ENCODE measurements at regions not wholly inside any gene's neighbourhood (a gene's known extent, or its start where the extent isn't known, plus 50 kb on each side); places are given as distances from the start of the nearest gene placed in this dataset.
"Not testable (repeated sequence)": the region's sequence is repeated elsewhere in the genome, so short reads cannot be mapped to it uniquely, and the experiment has no call there.

GRCh38 chr1:74818241-74818640, 85.3 kb downstream of the TYW3 start:
- DNase-seq = no peak

- no peak for DNase-seq
These were observed 85.9 kb downstream of the TYW3 start for GRCh38 chr1:74818661-74819456.

GRCh38 chr1:74822851-74823401, 90.0 kb downstream of the TYW3 start:
- no peak for DNase-seq

GRCh38 chr1:74824497-74825107, 91.7 kb downstream of the TYW3 start:
- DNase-seq = no peak

DNA sequence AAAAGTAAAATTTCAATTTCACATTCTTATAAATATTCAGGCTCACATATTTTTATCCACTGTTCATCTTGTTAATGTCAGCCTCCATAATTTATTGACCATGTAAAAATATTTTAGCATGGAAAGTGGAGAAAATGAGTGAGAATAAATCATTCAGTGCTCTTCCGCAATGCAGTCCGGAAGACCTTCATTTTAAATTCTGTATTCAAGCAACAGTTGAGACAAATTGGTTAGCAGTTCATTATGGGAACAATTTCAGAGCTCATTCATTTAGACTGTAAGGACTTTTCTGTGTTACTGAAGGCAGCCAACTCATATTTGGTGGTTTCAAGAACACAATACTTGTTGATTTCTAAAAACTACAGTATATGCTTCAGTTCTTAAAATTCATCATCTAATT, 97.8 kb downstream of the TYW3 start:
- no peak for DNase-seq

GRCh38 chr1:74834261-74834660, 101.3 kb downstream of the TYW3 start:
- no peak for DNase-seq

GRCh38 chr1:74835051-74835450, 102.1 kb downstream of the TYW3 start:
- DNase-seq = peak; percentile 87

DNA sequence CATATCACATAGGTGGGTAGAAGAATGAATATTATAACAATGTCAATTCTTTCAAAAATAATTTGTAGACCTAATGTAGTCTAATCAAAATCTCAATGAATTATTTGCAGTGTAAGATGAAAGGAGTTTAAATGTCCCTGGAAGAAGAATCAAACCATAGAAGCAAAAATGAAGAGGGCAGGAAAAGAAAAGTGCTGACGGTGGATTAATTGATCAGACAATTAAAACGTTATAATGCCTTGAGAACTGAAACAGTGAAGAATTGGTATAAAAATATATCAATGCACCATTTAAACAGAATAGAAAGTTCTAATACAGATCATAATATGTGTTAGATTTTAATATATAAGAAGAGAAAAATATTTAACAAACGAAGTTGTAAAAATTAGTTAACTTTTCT, 109.8 kb downstream of the TYW3 start:
- DNase-seq = no peak

DNA sequence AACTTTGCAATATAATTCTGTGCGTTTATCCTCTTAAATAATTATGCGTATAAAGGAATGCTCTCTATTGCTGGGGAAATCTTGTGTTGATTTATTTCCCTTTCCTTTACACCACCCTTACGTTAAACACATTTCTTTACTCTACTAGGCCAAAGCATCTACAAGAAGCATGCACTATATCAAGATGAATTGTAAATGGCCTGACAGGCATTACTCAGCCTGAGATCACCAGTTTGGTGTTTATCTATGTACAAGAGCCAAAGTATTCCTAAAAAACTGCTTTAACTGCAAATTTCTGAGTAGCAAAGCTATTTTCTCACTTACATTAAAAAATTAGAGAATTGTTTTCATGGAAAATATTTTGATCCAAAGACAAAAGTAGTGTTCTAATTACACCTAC, 114.8 kb downstream of the TYW3 start:
- no peak for DNase-seq

GRCh38 chr1:74853756-74854155, 120.8 kb downstream of the TYW3 start:
- no peak for DNase-seq

DNA sequence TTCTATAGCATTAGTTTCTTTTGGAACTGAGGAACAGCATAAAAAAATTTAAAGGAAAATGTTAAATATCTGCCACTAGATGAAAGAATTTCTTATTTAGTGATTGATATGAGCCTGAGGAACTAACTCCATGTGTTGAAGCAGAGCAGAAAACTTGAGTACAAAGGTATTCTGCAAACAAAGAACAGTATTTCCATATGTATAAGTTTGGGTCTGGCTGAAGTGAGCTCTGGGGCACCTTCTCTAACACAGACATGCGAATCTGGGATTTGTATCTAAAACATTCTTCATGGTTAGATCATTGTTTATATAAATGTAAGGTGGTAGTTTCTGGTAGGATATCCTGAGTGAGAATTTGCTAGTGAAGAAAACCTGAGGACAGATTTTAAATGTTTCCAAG, 123.2 kb downstream of the TYW3 start:
- DNase-seq = no peak

DNA sequence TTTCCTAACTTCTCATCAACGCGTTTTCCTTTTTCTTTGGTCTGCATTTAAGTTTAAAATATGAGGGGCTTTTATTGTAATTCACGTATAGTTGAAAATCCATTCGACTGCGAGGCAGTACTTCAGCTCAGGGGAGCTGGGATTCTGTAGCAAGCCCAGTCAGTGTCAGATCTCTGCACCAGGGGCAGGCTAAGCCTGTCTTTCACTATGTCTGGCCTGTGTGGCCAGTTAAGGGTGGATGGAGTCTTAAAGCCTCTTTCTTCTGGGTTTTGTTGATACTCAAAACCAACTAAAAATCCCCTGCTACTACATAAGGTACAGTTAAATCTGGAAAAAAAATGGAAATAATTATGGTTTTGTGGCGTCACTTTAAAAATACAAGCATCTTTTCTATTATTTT, 124.7 kb downstream of the TYW3 start:
- no peak for DNase-seq

GRCh38 chr1:74858136-74858535, 125.2 kb downstream of the TYW3 start:
- DNase-seq = no peak

GRCh38 chr1:74861867-74862266, 128.9 kb downstream of the TYW3 start:
- no peak for DNase-seq

- no peak for DNase-seq
These were observed 136.8 kb downstream of the TYW3 start for GRCh38 chr1:74869702-74870101.

- DNase-seq = not testable (repeated sequence)
These were observed 144.4 kb downstream of the TYW3 start for GRCh38 chr1:74877366-74877765.

- DNase-seq = no peak
These were observed 162.5 kb downstream of the TYW3 start for GRCh38 chr1:74895411-74895810.

DNA sequence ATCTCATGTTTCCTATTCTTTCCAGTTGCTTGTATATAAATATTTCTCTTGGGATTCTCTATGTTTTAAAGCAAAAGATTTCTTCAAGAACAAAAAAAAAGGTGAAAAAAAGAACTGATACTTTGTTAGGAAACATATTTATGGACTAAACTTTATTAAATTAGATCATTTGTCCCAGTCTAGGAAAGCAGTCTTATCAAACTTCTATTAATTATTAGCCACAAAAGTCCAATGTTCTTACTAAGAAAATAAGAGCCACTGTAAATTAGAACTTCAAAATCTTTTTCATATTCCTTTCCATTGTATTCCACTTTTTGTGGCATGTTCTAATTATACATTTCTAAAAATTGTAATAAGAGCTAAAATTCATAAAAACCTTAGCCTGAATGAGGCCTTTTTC, 175.2 kb downstream of the TYW3 start:
- DNase-seq = no peak

GRCh38 chr1:74908797-74909196, 175.8 kb downstream of the TYW3 start:
- DNase-seq = no peak

DNA sequence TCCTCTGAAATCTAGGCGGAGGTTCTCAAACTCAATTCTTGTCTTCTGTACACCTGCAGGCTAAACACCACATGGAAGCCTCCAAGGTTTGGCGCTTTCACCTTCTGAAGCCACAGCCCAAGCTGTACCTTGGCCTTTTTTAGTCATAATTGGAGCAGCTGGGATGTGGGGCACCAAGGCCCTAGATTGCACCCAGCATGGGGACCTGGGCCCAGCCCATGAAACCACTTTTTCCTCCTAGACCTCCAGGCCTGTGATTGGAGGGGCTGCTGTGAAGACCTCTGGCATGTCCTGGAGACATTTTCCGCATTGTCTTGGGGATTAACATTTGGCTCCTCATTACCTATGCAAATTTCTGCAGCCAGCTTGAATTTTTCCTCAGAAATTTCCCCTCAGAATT, 181.0 kb downstream of the TYW3 start:
- no peak for DNase-seq

- no peak for DNase-seq
These were observed 200.5 kb downstream of the TYW3 start for GRCh38 chr1:74933500-74933899.

GRCh38 chr1:74935446-74935845, 198.7 kb upstream of the LHX8 start:
- no peak for DNase-seq

DNA sequence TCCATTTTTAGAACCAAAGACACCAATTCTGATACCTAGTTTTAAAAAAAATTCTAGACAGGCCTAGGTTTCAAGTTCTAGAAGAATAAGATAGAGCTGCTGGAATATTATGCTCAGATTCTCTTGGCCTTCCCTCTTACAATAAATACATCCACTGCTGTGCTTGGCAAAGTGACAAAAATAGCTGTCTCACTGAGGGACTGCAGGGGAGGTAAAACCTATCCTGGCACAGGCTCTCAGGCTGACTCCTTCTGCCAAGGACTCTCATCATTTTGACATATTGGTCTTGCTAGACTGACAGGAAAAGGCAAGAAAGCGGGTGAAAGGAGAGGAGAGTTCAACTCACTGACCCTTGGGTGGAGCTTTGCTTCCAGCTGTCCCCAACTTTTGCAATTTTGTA, 197.0 kb upstream of the LHX8 start:
- DNase-seq = peak; percentile 92

DNA sequence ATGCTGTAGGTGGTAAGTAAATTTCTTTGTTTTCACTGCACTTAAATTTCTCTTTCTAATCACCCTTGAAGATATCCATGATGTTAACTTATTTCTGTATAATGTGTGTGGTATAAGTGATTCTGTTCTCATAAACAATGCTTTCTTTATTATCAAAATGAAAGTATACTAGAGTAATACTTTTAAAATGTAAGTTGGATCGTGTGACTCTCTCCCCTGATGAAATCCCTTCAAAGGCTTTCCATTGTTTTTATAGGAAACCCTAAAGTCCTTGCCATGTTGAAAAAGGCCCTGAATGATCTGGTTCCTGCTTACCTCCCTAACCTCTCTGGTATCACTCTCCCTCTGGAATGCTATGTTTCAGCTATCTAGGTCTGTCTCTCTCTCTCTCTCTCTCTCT, 191.1 kb upstream of the LHX8 start:
- no peak for DNase-seq

DNA sequence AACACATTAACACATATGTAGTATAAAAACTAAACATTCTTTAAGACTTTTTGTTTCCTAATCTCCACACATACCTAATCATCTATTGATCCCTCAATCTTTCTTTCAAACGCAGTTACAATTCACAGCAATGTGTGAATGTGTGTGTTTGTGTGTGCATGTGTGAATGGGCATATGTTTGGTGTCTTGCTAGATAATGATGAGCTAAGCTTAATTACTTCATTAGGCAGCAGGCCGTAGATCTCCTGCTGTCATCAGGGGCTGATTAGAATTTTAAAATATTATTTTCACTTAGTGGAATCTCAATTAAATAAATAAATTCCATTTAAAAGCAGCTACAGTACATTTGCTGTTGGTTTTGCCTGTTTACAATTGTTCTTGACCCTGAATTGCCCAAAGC, 187.8 kb upstream of the LHX8 start:
- no peak for DNase-seq

All from NCI-H69 (cell line).